Left kidney (tissue), 1 donor: ENCODE measurements at regions not wholly inside any gene's neighbourhood (a gene's known extent, or its start where the extent isn't known, plus 50 kb on each side); places are given as distances from the start of the nearest gene placed in this dataset.

ENCODE experiments used
- DNase-seq: peaks from one replicate; pipeline ENCODE4 v3.0.0-alpha.2; 2013

GRCh38 chr3:17982211-17982880 lies 239.9 kb upstream of the TBC1D5 start:
- DNase-seq: no peak

- DNase-seq: no peak
Observed at GRCh38 chr3:17980863-17981262, 238.4 kb upstream of the TBC1D5 start.

GRCh38 chr3:17979911-17980310 lies 237.5 kb upstream of the TBC1D5 start:
- no peak for DNase-seq

- no peak for DNase-seq
Observed at GRCh38 chr3:17979252-17979651, 236.8 kb upstream of the TBC1D5 start.

- no peak for DNase-seq
Observed at GRCh38 chr3:17974206-17974841, 231.9 kb upstream of the TBC1D5 start.

- DNase-seq: peak; percentile 30
Observed at GRCh38 chr3:17972959-17973906, 230.8 kb upstream of the TBC1D5 start.

GRCh38 chr3:17972476-17972875 lies 230.0 kb upstream of the TBC1D5 start:
- peak; percentile 14 for DNase-seq

GRCh38 chr3:17972030-17972429 lies 229.6 kb upstream of the TBC1D5 start:
- DNase-seq: no peak

- no peak for DNase-seq
Observed at GRCh38 chr3:17969985-17970568, 227.6 kb upstream of the TBC1D5 start.

GRCh38 chr3:17969244-17969643 lies 226.8 kb upstream of the TBC1D5 start:
- no peak for DNase-seq

GRCh38 chr3:17967953-17968607 lies 225.6 kb upstream of the TBC1D5 start:
- DNase-seq: no peak

GRCh38 chr3:17967111-17967510 lies 224.7 kb upstream of the TBC1D5 start:
- DNase-seq: no peak

- DNase-seq: no peak
Observed at GRCh38 chr3:17965331-17965730, 222.9 kb upstream of the TBC1D5 start.

GRCh38 chr3:17964108-17964507 lies 221.7 kb upstream of the TBC1D5 start:
- no peak for DNase-seq

- DNase-seq: no peak
Observed at GRCh38 chr3:17955411-17955810, 213.0 kb upstream of the TBC1D5 start.

- no peak for DNase-seq
Observed at GRCh38 chr3:17954801-17955200, 212.4 kb upstream of the TBC1D5 start.

- DNase-seq: no peak
Observed at GRCh38 chr3:17951241-17951640, 208.8 kb upstream of the TBC1D5 start.

GRCh38 chr3:17949101-17949500 lies 206.7 kb upstream of the TBC1D5 start:
- DNase-seq: no peak

- no peak for DNase-seq
Observed at GRCh38 chr3:17947833-17948232, 205.4 kb upstream of the TBC1D5 start.

GRCh38 chr3:17946619-17947018 lies 204.2 kb upstream of the TBC1D5 start:
- DNase-seq: no peak

- DNase-seq: no peak
Observed at GRCh38 chr3:17945799-17946399, 203.5 kb upstream of the TBC1D5 start.
